SKM-1 (cell line): ENCODE measurements at regions not wholly inside any gene's neighbourhood (a gene's known extent, or its start where the extent isn't known, plus 50 kb on each side); places are given as distances from the start of the nearest gene placed in this dataset.

Experiments
- DNase-seq: peaks from one replicate; lab custom pipeline; 2025; ENCODE audit not compliant: unreplicated experiment; lab: John Stamatoyannopoulos, UW

DNA sequence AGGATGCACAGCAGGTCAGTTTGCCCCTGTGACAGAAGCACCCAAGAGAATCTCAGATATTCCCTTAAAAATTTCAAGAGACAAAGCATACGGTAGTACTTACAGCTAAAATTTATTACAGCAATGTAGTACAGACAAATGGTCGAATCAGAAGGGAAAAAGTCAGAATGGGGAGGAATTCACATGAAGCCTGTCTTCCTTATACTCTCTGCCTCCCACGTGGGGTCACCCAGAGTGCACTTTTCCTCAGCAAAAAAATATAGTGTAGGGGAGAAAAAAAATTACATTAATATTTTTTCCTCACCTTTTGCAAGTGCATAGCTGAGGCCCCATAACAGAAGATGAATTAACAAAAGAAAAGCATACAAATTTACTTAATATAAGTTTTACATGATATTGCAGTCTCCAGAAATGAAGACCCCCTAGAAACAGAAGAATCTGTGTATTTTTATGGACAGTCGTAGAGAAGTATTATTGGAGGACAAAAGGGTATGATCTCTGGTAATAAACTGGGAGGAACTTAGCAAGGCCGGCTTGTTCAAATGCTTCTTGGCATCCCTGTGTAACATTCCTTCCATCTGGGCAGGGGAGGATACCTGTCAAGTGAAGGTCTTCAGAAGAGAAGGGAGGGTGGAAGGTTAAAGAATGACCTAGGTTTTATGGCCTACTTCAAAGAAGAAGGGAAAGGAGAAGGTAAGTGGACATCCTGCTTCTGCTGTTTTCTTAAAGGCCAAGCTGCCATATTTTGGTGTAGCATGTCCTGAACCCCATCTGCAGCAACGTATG lies 270.6 kb upstream of the MAGI2 start:
- DNase-seq: no peak

DNA sequence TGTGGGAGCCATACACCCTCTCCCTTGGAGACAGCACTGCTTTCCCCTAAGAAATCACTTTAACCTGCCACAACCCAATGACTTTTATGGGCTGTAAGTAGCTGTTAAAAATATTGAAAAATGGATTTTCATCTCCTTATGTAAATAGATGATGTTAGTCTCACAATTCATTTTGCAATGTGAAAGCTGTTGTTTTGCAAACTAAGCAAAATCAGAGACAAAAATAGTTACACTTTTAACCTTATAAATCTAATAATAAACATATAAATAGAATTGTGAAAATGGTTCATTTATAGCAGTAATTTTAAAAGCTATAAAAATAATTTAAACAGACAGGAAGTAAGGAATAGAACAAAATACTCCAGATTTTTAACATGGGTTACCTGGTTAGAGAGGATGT lies 268.8 kb upstream of the MAGI2 start:
- DNase-seq: no peak

DNA sequence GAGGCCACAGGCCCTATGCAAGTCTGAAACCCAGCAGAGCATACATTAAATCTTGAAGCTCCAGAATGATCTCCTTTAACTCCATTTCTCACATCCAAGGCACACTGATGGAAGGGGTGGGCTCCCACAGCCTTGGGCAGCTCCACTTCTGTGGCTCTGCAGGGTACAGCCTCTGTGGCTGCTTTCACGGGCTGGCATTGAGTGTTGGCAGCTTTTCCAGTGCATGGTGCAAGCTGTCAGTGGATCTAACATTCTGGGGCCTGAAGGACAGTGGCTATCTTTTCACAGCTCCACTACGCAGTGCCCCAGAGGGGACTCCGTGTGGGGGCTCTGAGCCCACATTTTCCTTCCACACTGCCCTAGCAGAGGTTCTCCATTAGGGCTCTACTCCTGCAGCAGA lies 265.7 kb upstream of the MAGI2 start:
- DNase-seq: no peak

DNA sequence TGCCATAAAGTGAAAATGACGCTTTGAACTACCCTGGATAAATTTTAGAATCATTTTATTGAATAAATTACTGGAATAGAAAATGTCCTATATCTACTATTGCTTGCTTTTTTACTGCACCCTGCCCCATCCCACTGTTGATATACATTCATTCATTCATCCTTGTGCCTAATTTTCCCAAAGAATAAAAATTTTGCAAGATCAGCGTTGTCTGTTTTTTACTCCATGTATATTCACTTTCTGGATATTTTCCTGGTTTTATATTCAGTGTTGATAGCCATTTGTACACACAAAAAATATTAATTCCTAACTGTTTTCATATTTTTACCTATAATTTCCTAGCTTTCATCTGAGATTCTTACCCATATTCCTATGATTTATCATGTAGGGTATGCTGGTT lies 262.9 kb upstream of the MAGI2 start:
- no peak for DNase-seq

DNA sequence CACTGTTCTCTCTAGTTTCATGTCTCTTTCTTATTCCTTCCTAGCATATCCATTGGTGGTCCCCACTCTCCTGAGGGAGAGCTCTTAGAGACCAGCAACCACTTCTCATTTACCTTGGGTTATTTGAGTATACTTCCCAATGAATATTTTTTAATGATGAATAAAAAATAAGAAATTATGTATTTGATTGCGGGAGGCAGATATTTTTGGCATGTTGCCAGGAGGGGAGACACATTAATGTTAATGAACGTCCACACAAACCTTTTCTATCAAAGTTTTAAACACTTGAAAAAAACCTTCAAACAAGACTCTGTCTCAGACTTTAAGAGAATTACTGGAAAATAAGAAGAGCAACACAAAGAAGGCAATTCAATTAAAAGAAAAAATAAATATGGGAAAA lies 260.6 kb upstream of the MAGI2 start:
- DNase-seq: no peak

DNA sequence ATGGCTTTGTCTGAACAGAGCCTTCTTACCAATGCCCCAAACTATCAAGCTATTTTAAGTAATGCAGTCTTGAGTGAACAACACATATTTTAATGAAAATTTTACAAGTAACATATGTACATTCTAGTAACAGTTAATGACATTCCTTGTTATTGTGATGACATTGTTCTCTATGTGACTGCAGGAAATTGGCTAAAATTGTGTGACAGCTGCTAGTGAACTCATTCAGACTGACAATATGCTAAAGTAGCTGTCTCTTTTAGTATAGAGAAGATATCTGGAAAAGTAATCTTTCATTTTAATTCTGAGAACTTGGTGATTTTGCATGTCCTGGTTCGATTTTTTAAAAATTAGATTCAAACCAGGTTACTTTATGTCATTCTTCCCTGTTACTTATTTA lies 259.8 kb upstream of the MAGI2 start:
- DNase-seq: no peak

DNA sequence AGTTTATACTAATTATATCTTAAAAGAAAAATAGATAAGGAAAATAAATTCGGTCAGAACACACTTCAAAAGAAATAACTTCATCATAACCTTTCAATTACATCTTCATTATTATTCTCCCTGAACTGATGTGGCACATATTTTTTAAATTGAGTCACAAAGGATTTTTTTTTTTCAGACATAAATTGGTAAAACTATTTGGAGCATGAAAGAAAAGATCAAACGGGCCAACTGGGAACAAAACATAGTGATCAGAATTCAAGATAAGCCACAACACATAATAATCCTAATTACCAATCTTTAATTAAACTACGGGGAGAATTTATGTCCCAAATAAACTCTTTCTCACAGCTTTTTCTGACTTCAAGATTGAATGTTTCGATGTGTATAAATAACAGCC lies 258.2 kb upstream of the MAGI2 start:
- DNase-seq: no peak

DNA sequence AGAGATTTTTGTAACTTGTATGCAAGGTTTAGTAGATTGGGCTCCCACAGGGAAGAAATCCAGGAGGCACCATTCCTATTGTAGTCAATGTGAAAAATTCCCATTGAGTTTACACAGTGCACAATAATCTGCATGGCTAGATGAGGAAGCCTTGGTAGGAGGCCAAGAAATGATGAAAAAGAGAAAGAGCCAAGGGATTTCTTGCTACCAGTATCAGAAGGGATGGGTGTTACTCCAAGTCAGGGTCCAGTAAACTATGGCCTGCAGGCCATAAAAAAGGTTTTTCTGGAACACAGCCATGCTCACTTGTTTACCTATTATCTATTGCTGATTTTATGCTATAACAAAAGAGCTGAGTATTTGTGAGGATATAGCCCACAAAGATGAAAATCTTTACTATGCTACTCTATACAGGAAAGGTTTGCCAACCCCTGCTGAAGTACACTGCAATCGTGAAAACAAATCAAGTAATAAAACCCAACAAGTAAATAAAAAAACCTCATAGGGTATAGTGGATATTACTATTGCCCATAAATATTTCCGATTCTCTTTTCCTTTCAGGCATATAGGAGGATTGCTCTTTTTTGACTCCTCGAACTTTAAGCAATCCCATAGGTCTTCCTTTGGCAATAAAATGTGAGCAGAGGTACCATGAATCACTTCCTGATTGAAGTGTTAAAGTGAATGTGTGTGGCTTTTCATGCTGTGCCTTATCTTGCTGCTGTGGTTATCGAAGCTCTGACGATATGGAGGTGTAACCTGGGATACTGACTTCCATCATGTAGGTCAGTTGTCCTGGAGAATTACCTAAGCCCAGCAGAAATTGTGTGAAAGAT lies 256.3 kb upstream of the MAGI2 start:
- no peak for DNase-seq

DNA sequence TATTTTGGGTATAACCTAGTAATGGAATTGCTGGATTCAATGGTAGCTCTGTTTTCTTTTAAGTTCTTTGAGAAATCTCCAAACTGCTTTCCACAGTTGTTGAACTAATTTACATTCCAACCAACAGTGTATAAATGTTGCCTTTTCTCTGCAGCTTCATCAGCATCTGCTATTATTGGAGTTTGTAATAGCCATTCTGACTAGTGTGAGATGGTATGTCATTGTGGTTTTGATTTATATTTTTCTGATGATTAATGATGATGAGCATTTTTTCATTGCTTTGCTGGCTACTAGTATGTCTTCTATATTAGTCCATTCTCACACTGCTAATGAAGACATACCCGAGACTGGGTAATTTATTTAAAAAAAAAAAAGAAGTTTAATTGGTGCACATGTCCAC lies 248.6 kb upstream of the MAGI2 start:
- DNase-seq: no peak

DNA sequence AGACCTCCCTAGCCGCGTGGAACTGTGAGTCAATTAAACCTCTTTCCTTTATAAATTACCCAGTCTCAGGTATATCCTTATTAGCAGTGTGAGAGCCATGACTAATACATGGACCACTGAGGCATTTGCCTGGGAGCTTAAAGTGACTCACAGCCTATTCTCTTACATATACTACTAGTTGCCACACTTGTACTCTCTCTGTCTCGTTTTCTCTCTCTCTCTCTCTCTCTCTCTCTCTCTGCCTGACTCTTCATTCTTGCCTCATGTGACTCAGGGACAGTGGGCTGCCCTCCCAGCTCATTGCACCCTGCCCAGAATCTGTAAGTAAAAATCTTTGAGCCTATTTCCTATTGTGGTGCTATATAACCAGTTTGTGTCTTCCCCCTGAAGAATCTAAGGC lies 238.5 kb upstream of the MAGI2 start:
- DNase-seq: no peak

DNA sequence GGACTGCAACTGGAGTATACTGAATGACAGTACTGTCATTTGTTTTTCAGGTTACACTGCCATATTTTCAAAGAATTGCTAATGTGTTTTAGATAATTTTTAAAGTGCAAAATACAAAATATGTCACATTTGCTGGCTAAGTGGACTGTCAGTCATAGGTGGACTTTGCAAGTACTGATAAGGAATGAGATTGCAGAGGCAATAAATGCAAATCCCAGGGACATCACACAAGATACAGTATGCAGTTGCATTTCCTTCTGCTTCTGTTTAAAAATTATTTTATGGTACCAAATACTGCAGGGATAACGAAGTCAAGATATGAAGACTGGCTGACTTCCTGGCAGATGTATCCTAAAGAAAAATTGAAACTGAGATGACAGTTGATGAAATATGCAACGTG lies 237.6 kb upstream of the MAGI2 start:
- DNase-seq: no peak

DNA sequence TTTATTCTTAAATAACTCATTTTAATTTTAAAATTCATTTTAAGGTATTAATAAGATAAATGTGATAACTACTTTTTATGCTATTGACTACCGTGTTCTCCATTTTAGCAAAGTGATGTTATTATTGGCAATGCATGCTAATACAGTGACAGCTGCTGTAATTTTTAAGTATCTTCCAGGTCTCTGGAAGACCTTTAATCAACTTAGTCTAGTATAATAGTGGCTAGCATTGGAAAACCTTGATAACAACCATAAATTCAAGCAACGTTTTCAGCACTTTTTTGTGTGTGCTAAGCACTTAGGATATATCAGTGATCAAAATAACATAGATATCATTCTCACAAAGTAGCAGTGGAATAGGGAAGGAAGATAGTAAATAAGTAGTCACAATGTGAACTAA lies 230.9 kb upstream of the MAGI2 start:
- DNase-seq: no peak

DNA sequence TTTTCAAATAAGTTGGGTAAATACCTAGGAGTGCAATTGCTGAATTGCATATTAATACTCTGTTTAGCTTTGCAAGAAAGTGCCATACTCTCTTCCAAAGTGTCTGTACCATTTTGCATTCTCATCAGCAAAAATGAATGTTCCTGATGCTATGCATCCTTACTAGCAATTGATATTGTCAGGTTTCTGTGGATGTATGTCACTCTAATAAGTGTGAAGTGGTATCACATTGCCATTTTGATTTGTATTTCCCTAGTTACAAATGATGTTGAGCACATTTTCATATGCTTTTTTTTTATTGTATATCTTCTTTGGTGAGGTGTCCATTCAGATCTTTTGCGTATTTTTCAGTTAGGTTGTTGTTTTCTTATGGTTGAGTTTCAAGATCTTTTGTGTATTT lies 230.4 kb upstream of the MAGI2 start:
- DNase-seq: no peak

DNA sequence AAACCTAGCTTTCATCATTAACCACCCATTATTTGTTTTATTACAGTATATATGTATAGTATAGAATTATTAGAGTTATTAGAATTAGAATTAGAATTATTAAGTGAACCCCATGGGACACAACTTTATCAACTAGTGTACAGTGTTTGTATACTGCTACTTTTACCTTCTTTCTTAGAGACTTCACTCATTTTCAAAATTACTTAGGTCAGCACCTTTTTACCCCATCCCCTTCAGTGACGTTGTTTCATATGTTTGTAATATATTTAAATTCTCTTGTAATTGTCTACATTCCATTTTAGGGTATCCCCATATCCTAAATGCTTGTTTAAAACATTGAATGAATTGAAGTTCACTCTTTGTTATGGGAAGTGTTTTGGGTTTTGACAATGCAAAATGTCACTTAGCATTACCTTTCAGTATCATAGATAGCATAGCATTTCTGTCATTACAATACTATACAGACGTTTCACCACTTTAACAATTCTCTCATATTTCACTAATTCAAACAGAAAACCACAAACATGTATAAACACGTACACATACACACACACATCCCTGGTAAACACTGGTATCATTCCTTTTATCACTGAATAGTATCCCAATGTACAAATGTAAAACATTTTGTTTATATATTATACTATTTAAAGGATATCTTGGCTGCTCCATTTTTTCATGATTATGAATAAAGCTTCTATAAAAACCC lies 229.9 kb upstream of the MAGI2 start:
- DNase-seq: no peak

DNA sequence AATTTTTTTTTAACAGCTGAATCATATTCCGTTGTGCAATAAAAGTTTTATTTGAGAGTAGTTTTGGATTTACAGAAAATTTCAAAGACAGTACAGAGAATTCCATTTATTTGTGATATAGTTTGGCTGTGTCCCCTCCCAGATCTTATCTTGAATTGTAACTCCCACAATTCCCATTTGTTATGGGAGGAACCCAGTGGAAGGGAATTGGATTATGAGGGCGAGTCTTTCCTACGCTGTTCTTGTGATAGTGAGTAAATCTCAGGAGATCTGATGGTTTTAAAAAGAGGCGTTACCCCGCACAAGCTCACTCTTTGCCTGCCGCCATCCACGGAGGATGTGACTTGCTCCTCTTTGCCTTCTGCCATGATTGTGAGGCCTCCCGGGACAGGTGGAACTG lies 228.0 kb upstream of the MAGI2 start:
- no peak for DNase-seq

DNA sequence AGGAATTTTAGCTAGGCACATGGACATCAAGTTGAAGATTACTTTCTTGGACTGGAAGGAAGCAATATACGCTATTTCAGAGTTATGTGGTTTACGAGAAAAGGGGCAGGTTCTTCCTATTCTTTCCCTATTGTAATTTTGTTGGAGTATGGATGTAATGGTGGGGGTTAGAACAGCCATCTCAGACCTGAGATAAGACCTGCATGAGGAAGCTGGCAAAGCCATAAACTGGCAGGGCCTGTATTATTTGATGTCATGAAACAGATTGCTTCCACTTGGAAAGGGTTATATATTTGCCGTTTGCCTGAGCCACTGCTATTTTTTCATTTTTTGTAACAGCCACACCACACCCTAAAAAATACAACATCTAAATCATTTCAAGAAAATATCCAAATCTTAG lies 220.5 kb upstream of the MAGI2 start:
- no peak for DNase-seq

DNA sequence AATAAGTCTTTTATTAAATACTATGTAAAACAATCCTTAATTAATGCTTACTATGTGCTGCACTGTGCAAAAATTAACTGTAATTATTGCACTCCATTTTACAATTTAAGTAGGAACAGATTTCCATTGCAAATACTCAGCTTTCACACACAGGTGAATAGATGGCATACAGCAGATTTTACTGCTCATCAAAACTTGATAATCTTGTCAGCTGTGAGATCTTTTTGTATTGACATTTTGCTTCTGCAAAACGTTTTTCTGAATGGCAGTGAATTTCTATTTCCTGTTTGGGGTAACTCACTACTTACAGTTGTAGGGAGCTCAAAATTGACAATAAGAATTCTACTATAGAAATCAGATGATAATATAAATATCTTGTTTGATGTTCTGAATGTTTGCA lies 220.0 kb upstream of the MAGI2 start:
- DNase-seq: no peak

DNA sequence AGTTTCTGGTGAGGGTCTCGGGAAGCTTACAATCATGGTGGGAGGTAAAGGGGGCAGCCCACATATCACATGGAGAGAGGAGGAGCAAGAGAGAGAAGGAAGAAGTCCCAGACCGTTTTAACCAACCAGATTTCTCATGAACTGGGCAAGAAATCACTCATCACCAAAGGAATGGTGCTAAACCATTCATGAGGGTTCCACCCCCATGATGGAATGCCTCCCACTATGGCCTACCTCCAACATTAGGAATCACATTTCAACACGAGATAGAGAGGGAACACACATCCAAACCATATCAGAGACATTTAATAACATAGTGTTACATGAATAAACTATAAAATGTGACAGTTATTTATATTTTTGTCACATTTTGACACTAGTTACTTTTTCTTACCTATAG lies 214.8 kb upstream of the MAGI2 start:
- DNase-seq: no peak

DNA sequence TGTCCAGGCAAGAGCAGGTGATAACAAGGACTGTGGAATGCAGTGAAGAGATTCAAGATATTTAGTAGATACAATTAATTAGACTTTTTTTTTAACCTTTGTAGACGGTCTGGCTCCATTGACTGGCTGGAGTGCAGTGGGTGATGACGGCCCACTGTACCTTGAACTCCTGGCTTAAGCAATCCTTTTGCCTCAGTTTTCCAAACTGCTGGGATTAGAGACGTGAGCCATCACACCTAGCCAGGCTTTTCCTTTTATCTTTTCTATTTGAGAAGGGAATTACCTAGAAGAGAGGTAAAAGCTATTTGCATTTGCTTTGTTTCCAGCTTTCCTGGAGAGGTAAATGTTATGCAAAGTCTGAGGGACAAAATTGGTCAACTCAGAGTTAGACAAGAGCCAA lies 213.0 kb upstream of the MAGI2 start:
- DNase-seq: no peak

DNA sequence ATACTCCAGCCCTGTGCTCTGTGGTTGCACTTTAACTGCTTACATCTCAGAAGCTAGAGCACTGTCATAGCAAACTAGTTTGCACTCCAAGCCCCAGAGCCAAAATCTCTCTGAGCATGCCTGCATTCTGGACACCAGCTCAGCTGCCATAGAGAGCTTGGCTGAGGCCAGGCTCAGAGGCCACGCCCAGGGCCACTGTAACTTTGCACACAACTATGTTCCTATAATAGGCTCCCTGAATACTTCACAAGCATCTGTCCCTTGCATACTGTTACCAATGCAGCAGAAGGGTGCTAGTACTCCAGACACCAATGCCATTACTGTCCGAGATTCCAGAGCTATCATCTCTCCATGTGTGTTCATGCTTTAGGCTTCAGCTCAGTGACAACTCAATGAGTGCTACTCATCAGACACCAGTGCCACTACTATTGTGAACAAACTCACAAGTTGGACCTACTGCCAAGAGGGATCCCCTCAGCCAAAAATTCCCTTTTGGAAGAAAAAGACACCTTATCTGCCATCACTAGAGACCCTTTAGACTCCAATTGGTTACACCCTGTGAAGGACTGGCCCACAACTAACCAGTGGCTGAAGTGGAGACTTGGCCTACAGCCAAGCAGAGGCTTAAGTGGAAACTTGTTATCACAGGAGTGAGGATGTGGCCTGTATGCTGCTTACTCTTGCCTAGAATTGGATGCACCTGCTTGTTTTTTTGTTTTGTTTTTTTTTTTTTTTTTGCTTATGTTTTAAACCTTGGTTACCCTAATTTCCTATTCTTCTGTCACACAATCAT lies 211.6 kb upstream of the MAGI2 start:
- DNase-seq: no peak

DNA sequence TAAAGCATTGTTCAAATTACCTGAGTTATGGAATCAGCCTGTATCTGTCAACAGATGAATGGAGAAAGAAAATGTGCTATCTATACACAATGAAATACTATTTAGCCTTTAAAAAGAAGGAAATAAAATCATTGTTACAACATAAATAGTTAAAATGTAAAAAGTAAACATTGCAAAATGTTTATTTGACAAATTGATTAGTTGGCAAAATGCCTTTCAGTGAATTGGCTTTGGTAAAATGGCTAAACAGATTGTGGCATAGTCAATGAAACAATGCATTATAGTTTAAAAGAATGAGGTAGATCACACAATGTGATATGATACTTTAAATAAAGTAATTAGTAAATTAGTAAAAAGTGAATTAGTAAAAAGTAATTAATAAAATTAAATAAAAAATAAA lies 204.8 kb upstream of the MAGI2 start:
- no peak for DNase-seq
